GM21528 (cell line): ENCODE measurements at regions not wholly inside any gene's neighbourhood (a gene's known extent, or its start where the extent isn't known, plus 50 kb on each side); places are given as distances from the start of the nearest gene placed in this dataset.
"Not testable (repeated sequence)": the region's sequence is repeated elsewhere in the genome, so short reads cannot be mapped to it uniquely, and the experiment has no call there.

ENCODE experiments used
- ATAC-seq: cut with Tn5 transposase; IDR thresholded peaks from one replicate; pipeline ENCODE4 v1.9.1; 2021; ENCODE audit warnings: mild to moderate bottlenecking, moderate library complexity; ENCODE audit not compliant: unreplicated experiment, low FRiP score

DNA sequence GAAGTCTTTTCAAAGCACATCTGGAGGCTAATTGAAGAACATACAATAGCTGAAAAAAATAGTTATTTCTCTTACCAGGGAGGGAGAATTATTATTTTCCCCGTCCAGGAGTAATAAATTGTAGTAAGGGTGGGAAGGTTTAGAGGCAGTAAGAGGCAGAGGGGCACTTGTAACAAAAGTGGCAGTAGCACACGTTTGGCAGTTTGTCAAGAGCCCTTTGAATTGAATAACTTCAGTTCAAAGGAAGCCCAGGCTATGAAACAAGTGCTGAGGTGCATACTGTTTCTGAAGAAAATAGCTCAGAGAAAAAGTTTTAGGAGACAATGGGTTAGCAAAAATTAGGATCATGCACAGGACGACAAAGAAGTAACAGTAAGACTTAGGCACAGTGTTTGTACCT lies 451.3 kb downstream of the LRRC70 start:
- no peak for ATAC-seq

- peak; percentile 57 for ATAC-seq
These were observed 447.1 kb downstream of the LRRC70 start for GRCh38 chr5:63025679-63026078.

GRCh38 chr5:63022403-63022802 lies 443.8 kb downstream of the LRRC70 start:
- no peak for ATAC-seq

DNA sequence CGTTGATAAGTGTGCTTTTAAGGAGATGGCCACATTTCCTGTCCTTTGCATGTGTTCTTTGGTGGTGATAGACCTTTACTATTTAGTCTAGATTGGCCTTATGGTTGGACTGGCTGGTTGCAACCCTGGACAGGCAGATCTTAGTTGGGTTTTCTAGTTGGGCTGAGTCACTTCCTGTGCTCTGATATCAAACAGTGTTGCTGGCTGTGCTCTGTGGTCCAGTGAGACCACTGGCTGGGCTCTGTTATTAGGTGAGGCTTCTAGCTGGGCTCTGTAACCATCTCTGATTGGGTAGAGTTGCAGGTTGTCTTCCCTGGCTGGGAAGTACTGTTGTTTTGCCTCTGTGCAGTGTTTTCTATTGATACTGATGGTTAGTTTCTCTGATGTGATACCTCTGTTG lies 432.5 kb downstream of the LRRC70 start:
- no peak for ATAC-seq

GRCh38 chr5:63008195-63008594 lies 429.6 kb downstream of the LRRC70 start:
- no peak for ATAC-seq

GRCh38 chr5:62994842-62995241 lies 416.2 kb downstream of the LRRC70 start:
- not testable (repeated sequence) for ATAC-seq

GRCh38 chr5:62985749-62986148 lies 407.1 kb downstream of the LRRC70 start:
- ATAC-seq, result no peak

- ATAC-seq, result no peak
These were observed 403.7 kb downstream of the LRRC70 start for GRCh38 chr5:62982348-62982747.

DNA sequence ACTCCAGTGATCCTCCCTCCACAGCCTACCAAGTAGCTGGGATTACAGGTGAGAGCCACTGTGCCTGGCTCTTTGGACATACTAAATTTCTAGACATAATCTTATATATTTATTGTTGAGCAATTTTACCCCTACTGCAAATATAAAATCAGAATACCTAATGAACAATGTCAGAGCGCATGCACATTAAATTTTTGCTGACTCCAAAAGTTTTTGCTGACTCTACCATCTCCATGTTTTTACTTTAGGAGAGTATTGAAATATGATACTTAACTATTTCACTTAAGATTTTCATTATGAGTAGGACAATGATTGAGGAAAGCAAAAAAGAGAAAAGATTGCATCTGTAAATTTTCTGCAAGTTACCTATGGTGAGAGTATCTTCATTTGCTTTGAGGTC lies 402.3 kb downstream of the LRRC70 start:
- ATAC-seq, result no peak

DNA sequence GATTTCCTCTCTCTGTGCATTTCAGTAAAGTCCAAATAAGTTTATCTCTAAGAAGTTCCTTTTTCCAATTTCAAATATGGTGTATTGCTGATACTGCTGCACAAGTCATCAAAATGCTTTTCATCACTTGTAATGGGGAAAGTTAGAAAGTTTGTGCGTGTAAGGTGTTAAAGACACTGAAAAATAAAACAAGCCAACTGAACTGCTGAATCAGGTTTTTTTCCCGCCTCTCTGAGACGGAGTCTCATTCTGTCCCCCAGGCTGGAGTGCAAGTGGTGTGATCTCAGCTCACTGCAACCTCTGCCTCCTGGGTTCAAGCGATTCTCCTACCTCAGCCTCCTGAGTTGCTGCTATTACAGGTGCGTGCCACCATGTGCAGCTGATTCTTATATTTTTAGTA lies 400.9 kb downstream of the LRRC70 start:
- no peak for ATAC-seq

- ATAC-seq, result no peak
These were observed 399.0 kb downstream of the LRRC70 start for GRCh38 chr5:62977661-62978060.

GRCh38 chr5:62974623-62975022 lies 396.0 kb downstream of the LRRC70 start:
- no peak for ATAC-seq

- ATAC-seq, result no peak
These were observed 390.9 kb downstream of the LRRC70 start for GRCh38 chr5:62969409-62970120.

- no peak for ATAC-seq
These were observed 385.8 kb downstream of the LRRC70 start for GRCh38 chr5:62964428-62964827.

DNA sequence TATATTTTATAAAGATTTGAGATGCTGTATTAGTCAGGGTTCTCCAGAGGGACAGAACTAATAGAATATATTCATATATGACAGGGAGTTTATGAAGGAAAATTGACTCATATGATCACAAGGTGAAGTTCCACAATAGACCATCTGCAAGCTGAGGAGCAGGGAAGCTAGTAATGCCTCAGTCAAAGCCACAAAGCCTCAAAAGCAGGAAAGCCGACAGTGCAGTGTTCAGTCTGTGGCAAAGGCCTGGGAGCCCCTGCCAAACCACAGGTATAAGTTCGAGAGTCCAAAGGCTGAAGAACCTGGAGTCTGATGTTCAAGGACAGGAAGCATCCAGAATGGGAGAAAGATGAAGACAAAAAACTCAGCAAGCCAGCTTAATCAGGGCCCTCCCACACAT lies 382.2 kb downstream of the LRRC70 start:
- no peak for ATAC-seq

DNA sequence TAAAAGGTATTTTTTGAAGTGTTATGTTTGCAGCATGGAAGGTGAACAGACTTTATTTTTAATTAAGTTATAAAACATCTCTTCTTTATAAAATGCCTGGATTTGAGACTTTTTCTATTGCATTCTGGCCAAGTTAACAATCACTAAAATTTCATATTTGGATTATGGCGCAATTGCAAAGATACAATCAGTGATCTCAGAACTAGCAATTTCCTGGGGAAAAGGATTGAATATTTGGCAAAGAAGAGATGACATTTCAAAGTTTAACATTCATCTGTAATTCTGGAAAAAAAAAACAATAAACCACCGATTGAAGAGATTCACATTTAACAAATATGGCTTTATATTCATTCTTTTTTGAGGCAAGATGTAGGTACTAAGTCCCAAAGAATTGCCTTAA lies 378.0 kb downstream of the LRRC70 start:
- no peak for ATAC-seq

DNA sequence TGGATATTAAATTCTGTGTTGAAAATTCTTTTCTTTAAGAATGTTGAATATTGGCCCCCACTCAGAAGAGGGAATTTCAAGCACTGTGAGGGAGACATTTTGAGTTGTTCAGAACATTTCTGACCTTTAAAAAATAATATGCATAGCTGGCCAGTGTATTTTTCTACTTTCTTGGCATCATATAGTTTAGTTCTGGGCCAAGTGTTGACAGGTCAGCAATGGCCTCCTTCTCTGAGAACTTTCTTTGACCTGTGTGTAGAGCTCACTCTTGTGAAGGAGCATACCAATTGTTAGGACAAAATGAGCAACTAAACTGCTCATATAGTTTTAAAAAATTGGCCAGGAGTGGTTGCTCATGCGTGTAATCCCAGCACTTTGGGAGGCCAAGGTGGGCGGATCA lies 376.0 kb downstream of the LRRC70 start:
- no peak for ATAC-seq

- ATAC-seq, result no peak
These were observed 369.7 kb downstream of the LRRC70 start for GRCh38 chr5:62948301-62948700.

DNA sequence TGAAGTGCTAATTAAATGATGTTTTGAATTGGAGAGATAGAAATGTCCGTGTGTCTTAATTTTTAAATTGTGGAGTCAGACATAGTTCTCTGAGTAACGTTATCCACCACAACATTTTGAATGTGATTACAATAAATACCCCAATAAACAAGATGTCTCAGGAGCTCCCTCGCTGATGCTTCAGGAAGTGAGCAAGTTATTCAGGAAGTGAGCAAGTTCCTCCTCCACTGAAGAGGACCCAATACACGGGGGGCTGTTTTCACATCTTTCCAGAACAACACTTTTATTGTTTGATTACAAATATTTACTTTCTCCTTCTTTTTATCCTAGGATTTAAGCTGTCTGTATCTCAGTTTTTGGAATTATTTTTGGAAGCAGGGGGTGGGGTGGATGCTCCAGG lies 363.8 kb downstream of the LRRC70 start:
- ATAC-seq, result no peak

GRCh38 chr5:62938927-62939326 lies 360.3 kb downstream of the LRRC70 start:
- no peak for ATAC-seq

GRCh38 chr5:62937661-62938558 lies 359.3 kb downstream of the LRRC70 start:
- no peak for ATAC-seq

GRCh38 chr5:62935660-62936059 lies 357.0 kb downstream of the LRRC70 start:
- no peak for ATAC-seq
